Liver (tissue), 8 donors: ENCODE measurements at regions not wholly inside any gene's neighbourhood (a gene's known extent, or its start where the extent isn't known, plus 50 kb on each side); places are given as distances from the start of the nearest gene placed in this dataset.

ENCODE experiments used
- DNase-seq: peaks from one replicate; pipeline ENCODE4 v3.0.0-alpha.2; 2017; ENCODE audit warnings: low spot score
- H3K27ac ChIP-seq, 2 donors: one replicate each; pipeline ENCODE4 v1.7.0; 2013; ENCODE audit warnings: inconsistent platforms in 2 of 2, low read length in 2 of 2, control low read depth in 1 of 2, low read depth in 1 of 2, mild to moderate bottlenecking in 1 of 2
- H3K27me3 ChIP-seq, 4 donors: one replicate each; pipeline versions ENCODE4 v1.6.1 to v1.7.0; 2013; ENCODE audit warnings: low read length in 3 of 4, inconsistent platforms in 1 of 4, mild to moderate bottlenecking in 1 of 4, moderate library complexity in 1 of 4; ENCODE audit not compliant: control insufficient read depth in 4 of 4, insufficient read depth in 4 of 4
- H3K36me3 ChIP-seq, 4 donors: one replicate each; pipeline versions ENCODE4 v1.6.1 to v1.7.0; 2013; ENCODE audit warnings: low read length in 3 of 4, mild to moderate bottlenecking in 3 of 4, low read depth in 1 of 4, moderate library complexity in 1 of 4; ENCODE audit not compliant: control insufficient read depth in 4 of 4, insufficient read depth in 3 of 4
- H3K4me1 ChIP-seq, 4 donors: one replicate each; pipeline versions ENCODE4 v1.6.1 to v1.7.0; 2013; ENCODE audit warnings: low read length in 3 of 4, mild to moderate bottlenecking in 3 of 4, moderate library complexity in 1 of 4; ENCODE audit not compliant: control insufficient read depth in 4 of 4, insufficient read depth in 4 of 4
- H3K4me3 ChIP-seq, 3 donors: one replicate each; pipeline versions ENCODE4 v1.6.1 to v1.7.0; 2013; ENCODE audit warnings: low read length in 3 of 3, control low read depth in 1 of 3, low read depth in 1 of 3, mild to moderate bottlenecking in 1 of 3
- H3K9ac ChIP-seq, 2 donors: one replicate each; pipeline ENCODE4 v1.7.0; 2013; ENCODE audit warnings: low read length in 2 of 2, mild to moderate bottlenecking in 2 of 2, moderate library complexity in 2 of 2, control low read depth in 1 of 2, low read depth in 1 of 2
- H3K9me3 ChIP-seq, 4 donors: one replicate each; pipeline versions ENCODE4 v1.6.1 to v1.7.0; 2013; ENCODE audit warnings: low read length in 3 of 4; ENCODE audit not compliant: control insufficient read depth in 4 of 4
- ATF3 ChIP-seq: IDR thresholded peaks from 2 replicates; pipeline ENCODE4 v1.6.1; 2016; ENCODE audit warnings: antibody characterized with exemption
- CTCF ChIP-seq: fragments of 150-350 bp; IDR thresholded peaks from 2 replicates; pipeline ENCODE4 v1.5.1; 2017; ENCODE audit warnings: improper control_type of control experiment, low read depth, low read length; ENCODE audit not compliant: missing input control
- EGR1 ChIP-seq, 2 donors: IDR thresholded peaks; 2 replicates each; pipeline ENCODE4 v1.6.1; 2016 to 2018; ENCODE audit warnings: antibody characterized with exemption in 2 of 2, low read depth in 2 of 2
- FOXA1 ChIP-seq: IDR thresholded peaks from 2 replicates; pipeline ENCODE4 v1.6.1; 2016; ENCODE audit warnings: antibody characterized with exemption
- FOXA2 ChIP-seq: IDR thresholded peaks from 2 replicates; pipeline ENCODE4 v1.6.1; 2016; ENCODE audit warnings: antibody characterized with exemption
- GABPA ChIP-seq, 2 donors: IDR thresholded peaks in 1 of 2; conservative IDR thresholded peaks in 1 of 2; 2 replicates each; pipeline ENCODE4 v1.6.1; 2016; ENCODE audit warnings: antibody characterized with exemption in 2 of 2, mild to moderate bottlenecking in 1 of 2, moderate library complexity in 1 of 2
- HNF4A ChIP-seq, 2 donors: conservative IDR thresholded peaks; 2 replicates each; pipeline ENCODE4 v1.6.1; 2016; ENCODE audit warnings: antibody characterized with exemption in 2 of 2, mild to moderate bottlenecking in 2 of 2
- HNF4G ChIP-seq: IDR thresholded peaks from 2 replicates; pipeline ENCODE4 v1.6.1; 2016; ENCODE audit warnings: antibody characterized with exemption
- JUND ChIP-seq, 2 donors: IDR thresholded peaks; 2 replicates each; pipeline ENCODE4 v1.6.1; 2016; ENCODE audit warnings: antibody characterized with exemption in 2 of 2
- MAX ChIP-seq: IDR thresholded peaks from 2 replicates; pipeline ENCODE4 v1.6.1; 2016; ENCODE audit warnings: antibody characterized with exemption
- NR2F2 ChIP-seq: IDR thresholded peaks from 2 replicates; pipeline ENCODE4 v1.6.1; 2016; ENCODE audit warnings: antibody characterized with exemption
- RAD21 ChIP-seq, 2 donors: IDR thresholded peaks; 2 replicates each; pipeline ENCODE4 v1.6.1; 2016; ENCODE audit warnings: antibody characterized with exemption in 2 of 2, mild to moderate bottlenecking in 2 of 2
- REST ChIP-seq: IDR thresholded peaks from 2 replicates; pipeline ENCODE4 v1.6.1; 2016; ENCODE audit warnings: antibody characterized with exemption, mild to moderate bottlenecking
- RXRA ChIP-seq, 2 donors: IDR thresholded peaks; 2 replicates each; pipeline ENCODE4 v1.6.1; 2017 to 2018; ENCODE audit warnings: antibody characterized with exemption in 2 of 2, mild to moderate bottlenecking in 1 of 2
- SP1 ChIP-seq: IDR thresholded peaks from 2 replicates; pipeline ENCODE4 v1.6.1; 2018; ENCODE audit warnings: antibody characterized with exemption, mild to moderate bottlenecking
- TAF1 ChIP-seq: conservative IDR thresholded peaks from 2 replicates; pipeline ENCODE4 v1.6.1; 2016; ENCODE audit warnings: antibody characterized with exemption, mild to moderate bottlenecking
- YY1 ChIP-seq: IDR thresholded peaks from 2 replicates; pipeline ENCODE4 v1.6.1; 2016; ENCODE audit warnings: antibody characterized with exemption, mild to moderate bottlenecking
- ZBTB33 ChIP-seq: IDR thresholded peaks from 2 replicates; pipeline ENCODE4 v1.6.1; 2016; ENCODE audit warnings: antibody characterized with exemption
- WGBS: extraction: QIAGEN DNeasy Blood & Tissue Kit; methylation state at CpG from one replicate; pipeline ENCODE4 v1.1.7; 2013; 5-methylcytosine and 5-hydroxymethylcytosine counted together
- donor health status: healthy.
- donor health status: healthy.
- donor health status: healthy.
- donor health status: healthy.
- donor health status: healthy.

- TF ChIP-seq HNF4G, result peak; percentile 83
- TF ChIP-seq GABPA (IDR thresholded peaks at IDR 0.05 in 1 of 2, conservative IDR thresholded peaks at IDR 0.05 in 1 of 2), result no peak
- peak; percentile 79 for TF ChIP-seq MAX
- peak; percentile 95 to 97 for TF ChIP-seq HNF4A (conservative IDR thresholded peaks at IDR 0.05)
- peak; percentile 90 for TF ChIP-seq SP1
- TF ChIP-seq RAD21 (IDR thresholded peaks at IDR 0.05), result peak; percentile 51 to 59
- TF ChIP-seq REST, result peak; percentile 40
- TF ChIP-seq EGR1 (IDR thresholded peaks at IDR 0.05; ENCODE audit: low read depth in 2 of 2), result peak in 1 of 2 donors; percentile 35
Observed at GRCh38 chr7:17507717-17508116, 209.3 kb downstream of the AHR start (continued).

GRCh38 chr7:17512181-17512675 is 213.8 kb downstream of the AHR start:
- no peak for DNase-seq
- peaks cover 0 to 13% (median 9%) of the 10 kb centered on the region in 4 donors for H3K4me1 ChIP-seq
- WGBS, result 36% methylated on average over 2 of the region's 2 CpGs
- no peaks in the 10 kb centered on the region for H3K9me3 ChIP-seq
- no peak overlapping the region for H3K27ac ChIP-seq
- no peaks in the 10 kb centered on the region for H3K36me3 ChIP-seq
- no peaks in the 10 kb centered on the region for H3K27me3 ChIP-seq
- TF ChIP-seq RAD21 (IDR thresholded peaks at IDR 0.05), result no peak
- no peak for TF ChIP-seq RXRA (IDR thresholded peaks at IDR 0.05)
- TF ChIP-seq EGR1 (IDR thresholded peaks at IDR 0.05; ENCODE audit: low read depth in 2 of 2), result no peak
- no peak for TF ChIP-seq REST
- no peak for TF ChIP-seq SP1
- TF ChIP-seq HNF4A (conservative IDR thresholded peaks at IDR 0.05), result no peak
- no peak for TF ChIP-seq NR2F2
- TF ChIP-seq CTCF, result no peak
- no peak for TF ChIP-seq TAF1
- TF ChIP-seq HNF4G, result no peak
- no peak for TF ChIP-seq MAX
- TF ChIP-seq YY1, result no peak
- no peak for TF ChIP-seq ATF3
- no peak for TF ChIP-seq FOXA1
- TF ChIP-seq FOXA2, result no peak
- no peak for TF ChIP-seq JUND (IDR thresholded peaks at IDR 0.05)
- no peak for TF ChIP-seq GABPA (IDR thresholded peaks at IDR 0.05 in 1 of 2, conservative IDR thresholded peaks at IDR 0.05 in 1 of 2)
- no peak for TF ChIP-seq ZBTB33
- H3K9ac ChIP-seq, result no peak overlapping the region
- no peak overlapping the region for H3K4me3 ChIP-seq
